ENCODE measurements at regions not wholly inside any gene's neighbourhood (a gene's known extent, or its start where the extent isn't known, plus 50 kb on each side); places are given as distances from the start of the nearest gene placed in this dataset.

DNA sequence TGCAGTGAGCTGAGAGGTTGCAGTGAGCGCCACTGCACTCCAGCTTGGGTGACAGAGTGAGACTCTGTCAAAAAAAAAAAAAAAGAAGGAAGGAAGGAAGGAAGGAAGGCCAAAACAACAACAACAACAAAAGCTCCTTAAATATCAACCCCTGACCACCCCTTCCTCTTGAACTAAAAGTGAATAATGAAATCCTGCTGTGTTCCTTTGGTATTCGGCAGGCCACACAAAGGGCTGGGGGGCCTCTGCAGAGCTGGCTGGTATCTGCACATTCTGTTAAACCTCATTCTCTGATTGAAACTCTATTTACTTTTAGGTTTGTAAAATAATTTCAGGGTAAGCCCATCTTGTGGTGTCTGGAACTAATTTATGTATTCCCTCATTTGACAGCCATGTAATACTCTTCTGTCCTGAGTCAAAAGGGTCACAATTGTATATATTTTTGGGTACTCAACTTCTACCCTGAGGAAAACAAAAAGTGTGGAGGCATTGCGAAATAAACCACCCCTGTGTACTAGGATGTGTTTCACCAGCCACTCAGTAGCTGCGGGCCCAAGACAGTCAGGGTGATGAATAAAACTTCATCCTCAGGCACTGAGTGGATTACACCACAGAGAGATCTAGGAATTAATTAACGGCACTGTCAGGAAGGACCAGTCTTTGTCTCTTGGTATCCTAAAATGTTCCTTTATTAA lies 446.4 kb upstream of the PFKP start:
- H3K36me3 ChIP-seq: no peaks in the 10 kb centered on the region
- H3K4me1 ChIP-seq: no peaks in the 10 kb centered on the region
- no peak for ATAC-seq
- 69 to 71% methylated on average over 4 of the region's 5 CpGs for WGBS, 2 donors (ENCODE audit: low coverage in 1 of 2)
- H3K4me3 ChIP-seq: no peak overlapping the region
- no peak overlapping the region for H3K27ac ChIP-seq
- H3K27me3 ChIP-seq: peaks cover 13% of the 10 kb centered on the region
- no peaks in the 10 kb centered on the region for H3K9me3 ChIP-seq
- no peak for TF ChIP-seq POLR2AphosphoS5 (IDR thresholded peaks at IDR 0.05)
- TF ChIP-seq, protein P1, sequence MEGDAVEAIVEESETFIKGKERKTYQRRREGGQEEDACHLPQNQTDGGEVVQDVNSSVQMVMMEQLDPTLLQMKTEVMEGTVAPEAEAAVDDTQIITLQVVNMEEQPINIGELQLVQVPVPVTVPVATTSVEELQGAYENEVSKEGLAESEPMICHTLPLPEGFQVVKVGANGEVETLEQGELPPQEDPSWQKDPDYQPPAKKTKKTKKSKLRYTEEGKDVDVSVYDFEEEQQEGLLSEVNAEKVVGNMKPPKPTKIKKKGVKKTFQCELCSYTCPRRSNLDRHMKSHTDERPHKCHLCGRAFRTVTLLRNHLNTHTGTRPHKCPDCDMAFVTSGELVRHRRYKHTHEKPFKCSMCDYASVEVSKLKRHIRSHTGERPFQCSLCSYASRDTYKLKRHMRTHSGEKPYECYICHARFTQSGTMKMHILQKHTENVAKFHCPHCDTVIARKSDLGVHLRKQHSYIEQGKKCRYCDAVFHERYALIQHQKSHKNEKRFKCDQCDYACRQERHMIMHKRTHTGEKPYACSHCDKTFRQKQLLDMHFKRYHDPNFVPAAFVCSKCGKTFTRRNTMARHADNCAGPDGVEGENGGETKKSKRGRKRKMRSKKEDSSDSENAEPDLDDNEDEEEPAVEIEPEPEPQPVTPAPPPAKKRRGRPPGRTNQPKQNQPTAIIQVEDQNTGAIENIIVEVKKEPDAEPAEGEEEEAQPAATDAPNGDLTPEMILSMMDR (IDR thresholded peaks at IDR 0.05): no peak
- no peak for TF ChIP-seq EP300 (IDR thresholded peaks at IDR 0.05)
- no peak for TF ChIP-seq POLR2A (IDR thresholded peaks at IDR 0.05)

GRCh38 chr10:2619916-2620315 lies 447.4 kb upstream of the PFKP start:
- WGBS, 2 donors (ENCODE audit: low coverage in 1 of 2): 52 to 61% methylated on average over 4 of the region's 4 CpGs
- H3K4me1 ChIP-seq: no peaks in the 10 kb centered on the region
- H3K9me3 ChIP-seq: no peaks in the 10 kb centered on the region
- ATAC-seq: no peak
- no peaks in the 10 kb centered on the region for H3K36me3 ChIP-seq
- TF ChIP-seq EP300 (IDR thresholded peaks at IDR 0.05): no peak
- TF ChIP-seq, protein P1 (IDR thresholded peaks at IDR 0.05): no peak
- no peak for TF ChIP-seq POLR2A (IDR thresholded peaks at IDR 0.05)
- no peak for TF ChIP-seq POLR2AphosphoS5 (IDR thresholded peaks at IDR 0.05)
- no peak overlapping the region for H3K4me3 ChIP-seq
- no peak overlapping the region for H3K27ac ChIP-seq
- peaks cover 13% of the 10 kb centered on the region for H3K27me3 ChIP-seq

DNA sequence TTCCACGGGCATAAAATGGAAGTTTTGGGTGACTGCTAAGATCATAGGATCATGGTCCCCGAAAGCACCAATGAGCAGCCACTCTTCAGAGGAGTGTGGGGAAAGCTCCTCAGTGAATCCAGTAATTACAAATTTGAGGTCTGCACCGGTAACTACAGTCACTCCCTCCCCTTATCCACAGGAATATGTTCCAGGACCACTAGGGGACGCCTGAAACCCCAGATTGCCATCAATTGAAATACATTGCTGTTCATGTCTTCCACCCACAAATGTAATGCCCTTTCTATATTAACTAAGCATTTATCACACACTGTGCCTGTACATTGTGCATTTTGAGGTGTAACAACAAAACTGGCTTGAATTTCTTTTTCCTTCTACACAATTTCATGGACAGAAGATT lies 447.9 kb upstream of the PFKP start:
- ATAC-seq: no peak
- Histone ChIP-seq H3K4me3 (no peak overlapping the region), H3K27ac (no peak overlapping the region), H3K9me3 (peaks cover 0 to 2% (median 0%) of the 10 kb centered on the region in 3 donors), H3K27me3 (peaks cover 13% of the 10 kb centered on the region), H3K36me3 (no peaks in the 10 kb centered on the region), H3K4me1 (no peaks in the 10 kb centered on the region)
- TF ChIP-seq POLR2A (IDR thresholded peaks at IDR 0.05) (no peak), POLR2AphosphoS5 (IDR thresholded peaks at IDR 0.05) (no peak)
- TF ChIP-seq, protein P1 (IDR thresholded peaks at IDR 0.05): peak in 1 of 4 experiments; percentile 21
- 43 to 47% methylated on average over 4 of the region's 4 CpGs for WGBS, 2 donors (ENCODE audit: low coverage in 1 of 2)

- Histone ChIP-seq H3K27me3 (peaks cover 13% of the 10 kb centered on the region), H3K36me3 (no peaks in the 10 kb centered on the region), H3K27ac (no peak overlapping the region), H3K9me3 (peaks cover 0 to 10% (median 0%) of the 10 kb centered on the region in 3 donors), H3K4me3 (no peak overlapping the region), H3K4me1 (no peaks in the 10 kb centered on the region)
- 64 to 67% methylated on average over 5 of the region's 5 CpGs for WGBS, 2 donors (ENCODE audit: low coverage in 1 of 2)
- TF ChIP-seq EP300 (IDR thresholded peaks at IDR 0.05) (no peak), POLR2A (IDR thresholded peaks at IDR 0.05) (no peak), POLR2AphosphoS5 (IDR thresholded peaks at IDR 0.05) (no peak)
- TF ChIP-seq, protein P1 (IDR thresholded peaks at IDR 0.05): no peak
- no peak for ATAC-seq
Observed at GRCh38 chr10:2618690-2619089, 448.7 kb upstream of the PFKP start.

DNA sequence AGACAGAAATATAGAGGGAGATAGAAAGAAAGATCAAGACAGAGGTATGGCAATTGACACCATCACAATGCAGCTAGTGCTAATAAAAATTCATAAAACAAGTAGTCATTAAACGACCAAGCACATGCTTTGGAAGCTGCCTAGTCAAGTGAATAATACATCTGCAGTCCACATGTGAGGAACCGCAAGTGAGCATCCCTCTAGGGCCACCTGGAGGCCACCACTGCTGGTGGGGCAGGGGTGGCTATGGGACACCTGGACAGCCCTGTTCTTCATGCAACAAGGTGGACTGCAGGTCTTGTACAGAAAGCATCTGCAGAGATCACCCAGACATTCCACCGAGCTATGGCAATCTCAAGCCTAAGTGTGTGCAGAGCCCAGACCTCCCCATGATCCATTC lies 451.1 kb upstream of the PFKP start:
- ATAC-seq: no peak
- no peaks in the 10 kb centered on the region for H3K4me1 ChIP-seq
- peaks cover 0 to 10% (median 0%) of the 10 kb centered on the region in 3 donors for H3K9me3 ChIP-seq
- H3K4me3 ChIP-seq: no peak overlapping the region
- no peaks in the 10 kb centered on the region for H3K36me3 ChIP-seq
- no peak for TF ChIP-seq POLR2A (IDR thresholded peaks at IDR 0.05)
- no peak for TF ChIP-seq POLR2AphosphoS5 (IDR thresholded peaks at IDR 0.05)
- TF ChIP-seq, protein P1 (IDR thresholded peaks at IDR 0.05): no peak
- no peak for TF ChIP-seq EP300 (IDR thresholded peaks at IDR 0.05)
- WGBS, 2 donors (ENCODE audit: low coverage in 1 of 2): 61% methylated on average over 3 of the region's 3 CpGs; no CpG with 5 or more reads in 1 of the 2 donors
- H3K27ac ChIP-seq: no peak overlapping the region
- peaks cover 13% of the 10 kb centered on the region for H3K27me3 ChIP-seq
